Karpas-422 (cell line): ENCODE measurements at regions not wholly inside any gene's neighbourhood (a gene's known extent, or its start where the extent isn't known, plus 50 kb on each side); places are given as distances from the start of the nearest gene placed in this dataset.
A peak's percentile ranks its signal among the peaks of the same experiment; 100 is the strongest.

Source experiments
- DNase-seq: peaks from one replicate; pipeline ENCODE4 v3.0.0-alpha.2; 2015
- H2AFZ ChIP-seq: fragments of 200-600 bp; sonication (generic); 2 replicates; pipeline ENCODE4 v1.6.1; 2014; ENCODE audit warnings: antibody characterized with exemption, low read length, mixed read lengths
- H3K27ac ChIP-seq: fragments of 200-600 bp; sonication (generic); 2 replicates; pipeline ENCODE4 v1.5.1; 2014; ENCODE audit warnings: mild to moderate bottlenecking, low read length, moderate library complexity
- H3K27me3 ChIP-seq: fragments of 200-600 bp; sonication (generic); 2 replicates; pipeline ENCODE4 v1.6.1; 2014; ENCODE audit warnings: low read length, mixed read lengths
- H3K36me3 ChIP-seq: fragments of 200-600 bp; sonication (generic); 2 replicates; pipeline ENCODE4 v1.6.1; 2014; ENCODE audit warnings: low read length, mixed read lengths; ENCODE audit not compliant: insufficient read depth
- H3K4me1 ChIP-seq: fragments of 200-600 bp; sonication (generic); 2 replicates; pipeline ENCODE4 v1.6.1; 2014; ENCODE audit warnings: mild to moderate bottlenecking, low read length, mixed read lengths
- H3K4me2 ChIP-seq: fragments of 200-600 bp; sonication (generic); 2 replicates; pipeline ENCODE4 v1.6.1; 2014; ENCODE audit warnings: low read length, low read depth, mild to moderate bottlenecking; ENCODE audit not compliant: poor library complexity, severe bottlenecking
- H3K4me3 ChIP-seq: fragments of 200-600 bp; sonication (generic); 2 replicates; pipeline ENCODE4 v1.5.1; 2014; ENCODE audit warnings: mild to moderate bottlenecking, antibody characterized with exemption, low read length, mixed read lengths
- H3K79me2 ChIP-seq: fragments of 200-600 bp; sonication (generic); 2 replicates; pipeline ENCODE4 v1.6.1; 2014; ENCODE audit warnings: mild to moderate bottlenecking, low read length, mixed read lengths
- H3K9ac ChIP-seq: fragments of 200-600 bp; sonication (generic); 2 replicates; pipeline ENCODE4 v1.6.0; 2014; ENCODE audit warnings: low read length
- H3K9me2 ChIP-seq: fragments of 200-600 bp; sonication (generic), shearing (Covaris generic); replicated peaks from 2 replicates; pipeline ENCODE4 v1.6.0; 2014; ENCODE audit warnings: mild to moderate bottlenecking, low read length, moderate library complexity; ENCODE audit not compliant: insufficient read depth
- H3K9me3 ChIP-seq: fragments of 300-700, 200-600 bp; sonication (generic); 2 replicates; pipeline ENCODE4 v1.6.1; 2014; ENCODE audit warnings: low read length, mixed read lengths
- H4K20me1 ChIP-seq: fragments of 200-600 bp; sonication (generic); 2 replicates; pipeline ENCODE4 v1.6.1; 2014; ENCODE audit warnings: mild to moderate bottlenecking, antibody characterized with exemption, low read length, low read depth; ENCODE audit not compliant: insufficient read depth

DNA sequence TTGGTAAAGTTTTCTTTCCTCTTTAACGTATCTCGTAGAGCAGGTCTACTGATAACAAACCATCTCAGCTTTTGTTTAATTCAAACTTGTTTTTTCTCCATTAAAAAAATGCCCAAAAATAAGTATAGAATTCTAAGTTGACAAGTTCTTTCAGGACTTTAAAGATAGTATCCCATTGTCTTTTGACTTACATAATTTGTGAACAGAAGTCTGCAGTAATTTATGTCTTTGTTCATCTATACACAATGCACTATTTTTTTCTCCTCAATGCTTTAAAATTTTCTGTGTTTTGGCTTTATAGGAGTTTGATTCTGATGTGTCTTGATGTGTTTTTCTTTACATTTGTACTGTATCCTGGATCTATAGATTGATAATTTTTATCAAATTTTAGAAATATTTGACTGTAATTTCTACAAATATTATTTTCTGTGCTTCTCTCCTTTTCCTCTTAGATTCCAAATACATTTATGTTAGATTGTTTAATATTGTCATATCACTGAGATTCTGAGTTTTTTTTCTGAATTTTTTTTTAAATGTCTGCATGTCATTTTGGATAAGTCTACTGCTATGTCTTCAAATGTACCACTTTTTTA, 143.3 kb downstream of the FTCDNL1 start:
- no peaks in the 10 kb centered on the region for H3K9me3 ChIP-seq
- H3K9ac ChIP-seq = no peak overlapping the region
- H3K4me1 ChIP-seq = no peaks in the 10 kb centered on the region
- H3K4me3 ChIP-seq = no peak overlapping the region
- H3K27me3 ChIP-seq = no peaks in the 10 kb centered on the region; the same call in 1 of the 2 replicates
- no peaks in the 10 kb centered on the region for H3K79me2 ChIP-seq
- no peak for DNase-seq
- H3K36me3 ChIP-seq = no peaks in the 10 kb centered on the region
- no peak overlapping the region for H2AFZ ChIP-seq
- H3K9me2 ChIP-seq = no peaks in the 10 kb centered on the region
- H3K4me2 ChIP-seq = no peak overlapping the region
- H4K20me1 ChIP-seq = no peaks in the 10 kb centered on the region
- no peak overlapping the region for H3K27ac ChIP-seq

DNA sequence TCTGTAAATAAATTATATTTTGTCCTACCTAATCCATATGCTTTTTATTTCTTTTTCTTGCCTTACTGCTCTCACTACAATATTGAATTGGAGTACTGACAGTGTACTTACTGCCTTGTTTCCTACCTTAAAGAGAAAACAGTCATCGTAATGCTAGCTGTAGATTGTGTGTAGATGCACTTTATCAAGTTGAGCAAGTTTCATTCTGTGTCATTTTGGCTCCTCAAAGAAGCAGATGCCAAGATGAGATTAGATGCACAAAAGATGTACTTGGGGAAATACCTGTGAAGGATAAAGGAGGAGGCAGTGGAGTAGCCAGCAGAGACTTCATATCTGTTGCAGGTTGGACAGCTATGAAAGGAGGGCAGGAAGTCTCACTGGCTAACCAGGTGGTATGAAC, 145.5 kb downstream of the FTCDNL1 start:
- H3K4me3 ChIP-seq = no peak overlapping the region
- H3K9me2 ChIP-seq = no peaks in the 10 kb centered on the region
- H3K27ac ChIP-seq = no peak overlapping the region
- no peak for DNase-seq
- H3K79me2 ChIP-seq = no peaks in the 10 kb centered on the region
- no peaks in the 10 kb centered on the region; the same call in 1 of the 2 replicates for H3K27me3 ChIP-seq
- H4K20me1 ChIP-seq = no peaks in the 10 kb centered on the region
- no peaks in the 10 kb centered on the region for H3K36me3 ChIP-seq
- H2AFZ ChIP-seq = no peak overlapping the region
- H3K4me1 ChIP-seq = no peaks in the 10 kb centered on the region
- no peak overlapping the region for H3K9ac ChIP-seq
- H3K9me3 ChIP-seq = no peaks in the 10 kb centered on the region
- no peak overlapping the region for H3K4me2 ChIP-seq

DNA sequence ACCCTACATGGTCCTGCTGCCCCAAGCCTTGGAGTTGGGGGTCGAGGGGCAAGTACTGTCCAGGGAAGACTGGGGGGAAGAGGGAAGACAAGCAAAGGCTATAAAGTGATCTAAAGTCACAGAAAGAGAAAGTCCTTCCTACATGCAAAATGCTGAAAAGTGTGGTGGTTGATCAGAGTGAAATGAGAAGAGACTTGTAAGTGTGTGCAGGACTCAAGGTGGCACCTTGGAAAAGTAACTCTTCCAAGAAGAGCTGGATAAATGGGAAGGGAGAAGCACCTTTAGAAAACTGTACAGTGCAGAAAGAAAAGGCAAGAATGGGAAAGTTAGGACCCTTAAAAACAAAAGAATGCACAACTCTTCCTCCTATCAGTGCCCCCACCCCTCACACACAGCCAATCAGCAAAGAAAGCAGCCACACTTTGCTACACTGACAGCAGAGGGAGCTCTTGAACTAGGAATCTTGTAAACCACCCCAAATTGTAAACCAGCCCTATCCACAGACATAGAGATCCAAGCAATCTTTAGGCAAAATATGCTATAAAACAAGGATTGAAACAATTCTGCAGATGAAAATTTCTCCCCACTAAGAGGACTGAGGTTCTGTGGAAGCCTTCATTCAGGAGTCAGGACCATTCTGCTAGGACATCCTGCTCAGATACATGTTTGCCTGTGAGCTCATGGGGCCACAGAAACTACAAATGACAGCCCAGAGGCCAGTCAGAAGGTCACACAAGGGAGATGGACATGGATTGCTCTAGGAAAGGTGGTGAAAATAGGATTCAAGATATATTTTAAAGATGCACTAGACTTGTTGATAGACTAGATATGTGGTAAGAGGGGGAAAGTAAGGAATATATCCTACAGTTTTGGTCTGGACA, 146.4 kb downstream of the FTCDNL1 start:
- H2AFZ ChIP-seq = no peak overlapping the region
- peak; percentile 78 for DNase-seq

DNA sequence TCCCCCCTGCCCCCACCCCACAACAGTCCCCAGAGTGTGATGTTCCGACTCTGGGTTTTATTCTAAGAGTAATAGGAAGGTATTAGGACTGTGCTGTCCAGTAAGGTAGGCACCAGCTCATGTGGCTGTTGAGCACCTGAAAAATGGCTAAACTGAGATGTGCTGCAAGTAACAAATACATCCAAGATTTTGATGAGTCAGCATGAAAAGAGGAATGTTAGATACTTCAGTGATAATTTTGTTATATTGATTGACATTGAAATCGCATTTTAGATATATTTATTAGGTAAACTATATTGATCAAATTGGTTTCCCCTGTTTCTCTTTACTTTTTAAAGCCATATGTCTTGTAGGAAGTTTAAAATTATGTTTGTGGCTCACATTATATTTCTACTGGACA, 147.8 kb downstream of the FTCDNL1 start:
- no peaks in the 10 kb centered on the region for H3K36me3 ChIP-seq
- H3K9ac ChIP-seq = no peak overlapping the region
- DNase-seq = no peak
- H3K4me3 ChIP-seq = no peak overlapping the region
- H2AFZ ChIP-seq = no peak overlapping the region
- no peaks in the 10 kb centered on the region for H3K4me1 ChIP-seq
- H3K9me2 ChIP-seq = no peaks in the 10 kb centered on the region
- H3K79me2 ChIP-seq = no peaks in the 10 kb centered on the region
- no peak overlapping the region for H3K27ac ChIP-seq
- H4K20me1 ChIP-seq = no peaks in the 10 kb centered on the region
- H3K27me3 ChIP-seq = no peaks in the 10 kb centered on the region; the same call in 1 of the 2 replicates
- H3K4me2 ChIP-seq = no peak overlapping the region
- no peaks in the 10 kb centered on the region for H3K9me3 ChIP-seq

More for the DNA sequence above, 146.4 kb downstream of the FTCDNL1 start:
- Histone ChIP-seq H3K79me2 (no peaks in the 10 kb centered on the region), H3K9me3 (no peaks in the 10 kb centered on the region), H3K9me2 (no peaks in the 10 kb centered on the region), H3K4me2 (no peak overlapping the region), H3K27me3 (no peaks in the 10 kb centered on the region; the same call in 1 of the 2 replicates), H3K4me1 (no peaks in the 10 kb centered on the region), H3K9ac (no peak overlapping the region), H4K20me1 (no peaks in the 10 kb centered on the region), H3K27ac (no peak overlapping the region), H3K4me3 (no peak overlapping the region), H3K36me3 (no peaks in the 10 kb centered on the region)

DNA sequence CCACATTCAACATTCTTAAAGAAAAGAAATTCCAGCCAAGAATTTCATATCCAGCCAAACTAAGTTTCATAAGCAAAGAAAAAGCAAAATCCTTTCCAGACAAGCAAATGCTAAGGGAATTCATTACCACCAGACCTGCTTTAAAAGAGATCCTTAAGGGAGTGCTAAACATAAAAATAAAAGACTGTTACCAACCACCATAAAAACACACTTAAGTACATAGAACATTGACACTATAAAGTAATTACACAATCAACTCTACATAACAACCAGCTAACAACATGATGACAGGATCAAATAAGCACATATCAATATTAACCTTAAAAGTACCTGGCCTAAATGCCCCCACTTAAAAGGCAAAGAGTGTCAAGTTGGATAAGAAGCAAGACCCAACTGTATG, 153.5 kb downstream of the FTCDNL1 start:
- no peaks in the 10 kb centered on the region for H3K36me3 ChIP-seq
- no peaks in the 10 kb centered on the region for H3K4me1 ChIP-seq
- H3K27ac ChIP-seq = no peak overlapping the region
- H3K4me2 ChIP-seq = no peak overlapping the region
- no peaks in the 10 kb centered on the region for H4K20me1 ChIP-seq
- no peak overlapping the region for H3K4me3 ChIP-seq
- no peaks in the 10 kb centered on the region for H3K9me3 ChIP-seq
- DNase-seq = no peak
- no peaks in the 10 kb centered on the region for H3K9me2 ChIP-seq
- no peak overlapping the region for H2AFZ ChIP-seq
- no peak overlapping the region for H3K9ac ChIP-seq
- H3K27me3 ChIP-seq = no peaks in the 10 kb centered on the region
- no peaks in the 10 kb centered on the region for H3K79me2 ChIP-seq

DNA sequence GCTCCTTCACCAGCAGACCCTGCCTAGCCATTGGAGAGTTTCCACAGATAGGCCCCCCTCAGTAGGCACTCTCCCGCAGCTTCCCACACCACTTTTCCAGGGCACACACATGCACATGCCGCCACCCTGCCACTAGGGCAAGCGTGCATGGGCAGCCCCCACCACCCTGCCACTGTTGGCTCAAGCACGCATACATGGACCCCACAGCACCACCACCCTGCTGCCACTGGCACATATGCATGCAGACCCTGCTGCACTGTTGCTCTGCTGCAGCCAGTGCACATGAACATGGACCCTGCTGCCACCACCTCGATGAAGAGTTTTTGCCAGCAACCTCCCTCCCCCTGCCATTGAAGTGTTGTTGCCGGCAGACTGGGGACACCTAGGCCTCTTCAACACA, 154.9 kb downstream of the FTCDNL1 start:
- Histone ChIP-seq H3K4me3 (no peak overlapping the region), H3K27ac (no peak overlapping the region), H3K79me2 (no peaks in the 10 kb centered on the region), H2AFZ (no peak overlapping the region), H3K9me2 (no peaks in the 10 kb centered on the region), H3K36me3 (no peaks in the 10 kb centered on the region), H3K27me3 (no peaks in the 10 kb centered on the region), H3K9me3 (no peaks in the 10 kb centered on the region), H3K9ac (no peak overlapping the region), H3K4me2 (no peak overlapping the region), H3K4me1 (no peaks in the 10 kb centered on the region), H4K20me1 (no peaks in the 10 kb centered on the region)
- no peak for DNase-seq

DNA sequence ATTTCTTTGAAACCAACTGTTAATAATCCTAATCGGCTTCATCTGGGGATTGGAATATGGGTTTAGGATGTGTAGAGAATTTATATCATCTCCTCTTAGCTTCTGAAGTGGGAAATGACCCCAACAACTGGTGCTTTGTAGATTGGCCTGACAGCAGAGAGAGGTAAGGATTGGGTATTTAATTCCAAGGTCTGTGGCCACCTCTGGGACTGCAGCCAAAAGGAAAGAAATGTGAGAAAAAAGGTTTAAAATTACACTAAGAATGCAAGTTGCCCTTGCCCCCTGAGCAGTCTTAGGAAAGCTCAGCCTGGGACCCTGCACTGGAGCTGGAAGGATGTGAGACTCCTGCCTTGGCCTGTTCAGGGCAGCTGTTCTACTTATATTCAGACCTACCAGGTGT, 157.1 kb downstream of the FTCDNL1 start:
- Histone ChIP-seq H3K79me2 (no peaks in the 10 kb centered on the region), H3K4me2 (no peak overlapping the region), H3K4me1 (no peaks in the 10 kb centered on the region), H3K36me3 (no peaks in the 10 kb centered on the region), H3K9me3 (no peaks in the 10 kb centered on the region), H3K4me3 (no peak overlapping the region), H3K27me3 (no peaks in the 10 kb centered on the region), H3K9me2 (no peaks in the 10 kb centered on the region), H3K9ac (no peak overlapping the region), H3K27ac (no peak overlapping the region), H2AFZ (no peak overlapping the region), H4K20me1 (no peaks in the 10 kb centered on the region)
- no peak for DNase-seq

DNA sequence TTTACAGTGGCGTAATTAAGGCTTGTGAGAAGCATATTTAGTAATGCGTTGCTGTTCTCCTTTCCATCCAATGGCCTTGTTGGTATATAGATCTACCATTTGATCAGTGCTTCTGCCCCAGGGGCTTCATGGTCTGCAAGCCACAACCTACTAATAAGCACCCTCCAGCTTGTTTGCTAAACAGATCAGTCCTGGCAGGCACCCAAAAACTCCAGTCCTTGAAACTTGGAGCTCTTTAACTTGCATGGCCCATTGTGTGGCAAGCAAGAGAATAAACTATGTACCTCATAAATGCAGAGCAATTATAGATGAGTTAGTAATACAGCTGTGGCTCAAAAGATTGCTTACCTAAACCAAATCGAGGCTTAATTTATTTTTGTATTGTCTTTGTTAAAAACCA, 158.5 kb downstream of the FTCDNL1 start:
- Histone ChIP-seq H3K4me3 (no peak overlapping the region), H3K4me1 (no peaks in the 10 kb centered on the region), H3K9me2 (no peaks in the 10 kb centered on the region), H3K9ac (no peak overlapping the region), H3K27ac (no peak overlapping the region), H3K79me2 (no peaks in the 10 kb centered on the region), H3K9me3 (no peaks in the 10 kb centered on the region), H2AFZ (no peak overlapping the region), H3K4me2 (no peak overlapping the region), H4K20me1 (no peaks in the 10 kb centered on the region), H3K36me3 (no peaks in the 10 kb centered on the region), H3K27me3 (no peaks in the 10 kb centered on the region)
- no peak for DNase-seq
